ENCODE measurements at regions not wholly inside any gene's neighbourhood (a gene's known extent, or its start where the extent isn't known, plus 50 kb on each side); places are given as distances from the start of the nearest gene placed in this dataset.

DNA sequence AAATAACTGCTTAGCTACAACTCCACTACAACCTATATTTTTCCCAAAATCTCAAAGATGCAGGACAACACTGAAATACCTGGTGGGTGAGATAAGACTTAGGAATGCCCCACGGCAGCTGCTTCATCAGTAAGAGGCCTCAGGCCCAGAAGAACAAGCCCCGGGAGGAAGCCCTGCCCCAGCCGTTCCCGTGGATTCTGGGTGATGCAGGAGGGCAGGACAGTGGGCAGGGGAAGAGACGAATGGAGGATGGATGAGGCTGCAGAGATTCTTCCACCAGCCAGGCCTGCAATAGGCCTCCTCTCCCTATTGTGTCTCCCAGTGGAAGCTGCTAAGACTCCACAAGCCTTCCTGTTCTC, 197.9 kb upstream of the HDAC4 start:
- TF ChIP-seq, protein P1, sequence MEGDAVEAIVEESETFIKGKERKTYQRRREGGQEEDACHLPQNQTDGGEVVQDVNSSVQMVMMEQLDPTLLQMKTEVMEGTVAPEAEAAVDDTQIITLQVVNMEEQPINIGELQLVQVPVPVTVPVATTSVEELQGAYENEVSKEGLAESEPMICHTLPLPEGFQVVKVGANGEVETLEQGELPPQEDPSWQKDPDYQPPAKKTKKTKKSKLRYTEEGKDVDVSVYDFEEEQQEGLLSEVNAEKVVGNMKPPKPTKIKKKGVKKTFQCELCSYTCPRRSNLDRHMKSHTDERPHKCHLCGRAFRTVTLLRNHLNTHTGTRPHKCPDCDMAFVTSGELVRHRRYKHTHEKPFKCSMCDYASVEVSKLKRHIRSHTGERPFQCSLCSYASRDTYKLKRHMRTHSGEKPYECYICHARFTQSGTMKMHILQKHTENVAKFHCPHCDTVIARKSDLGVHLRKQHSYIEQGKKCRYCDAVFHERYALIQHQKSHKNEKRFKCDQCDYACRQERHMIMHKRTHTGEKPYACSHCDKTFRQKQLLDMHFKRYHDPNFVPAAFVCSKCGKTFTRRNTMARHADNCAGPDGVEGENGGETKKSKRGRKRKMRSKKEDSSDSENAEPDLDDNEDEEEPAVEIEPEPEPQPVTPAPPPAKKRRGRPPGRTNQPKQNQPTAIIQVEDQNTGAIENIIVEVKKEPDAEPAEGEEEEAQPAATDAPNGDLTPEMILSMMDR (IDR thresholded peaks at IDR 0.05): no peak
- Histone ChIP-seq H3K4me3 (replicated peaks in 1 of 3; ENCODE audit: low read depth in 2 of 3, low read length in 3 of 3) (no peak overlapping the region), H3K9me3 (replicated peaks in 1 of 2; ENCODE audit: control insufficient read depth in 1 of 2, insufficient read depth in 1 of 2, low read length in 2 of 2) (peaks cover 0 to under 1% of the 10 kb centered on the region in 2 donors), H3K4me1 (ENCODE audit: control insufficient read depth in 1 of 2, insufficient read depth in 2 of 2, low read length in 2 of 2) (peaks cover 28 to 32% of the 10 kb centered on the region in 2 donors), H3K36me3 (replicated peaks in 1 of 2; ENCODE audit: control insufficient read depth in 1 of 2, insufficient read depth in 2 of 2, low read length in 2 of 2) (no peaks in the 10 kb centered on the region), H3K27ac (ENCODE audit: low read depth in 1 of 2, low read length in 2 of 2) (no peak overlapping the region), H3K27me3 (ENCODE audit: control insufficient read depth in 2 of 2, insufficient read depth in 2 of 2, low read length in 2 of 2) (no peaks in the 10 kb centered on the region), H3K9ac (ENCODE audit: insufficient read depth, low read length, poor library complexity, severe bottlenecking) (no peak overlapping the region), H3K79me2 (ENCODE audit: insufficient read depth, low read length) (no peaks in the 10 kb centered on the region), H2AFZ (ENCODE audit: insufficient read depth, low read depth, low read length, poor library complexity, severe bottlenecking) (no peak overlapping the region), H3K4me2 (replicated peaks; ENCODE audit: extremely low read depth, low read length, poor library complexity, severe bottlenecking) (no peak overlapping the region), H4K20me1 (ENCODE audit: insufficient read depth, low read length) (no peaks in the 10 kb centered on the region)
- Mint-ChIP-seq H3K4me1 (peaks cover 37% of the 10 kb centered on the region), H3K36me3 (no peaks in the 10 kb centered on the region), H3K27me3 (ENCODE audit: low read depth in 3 of 3) (peaks cover 0 to 3% (median 0%) of the 10 kb centered on the region in 3 donors), H3K4me3 (no peak overlapping the region), H3K27ac (no peak overlapping the region), H3K9me3 (no peaks in the 10 kb centered on the region)
- no CpG with 5 or more reads among the region's 5 CpGs for WGBS (ENCODE audit: insufficient coverage)
- no peak for DNase-seq
- intact Hi-C loops (cut with micrococcal nuclease): no loop called here

- H3K4me3 ChIP-seq (replicated peaks in 1 of 3; ENCODE audit: low read depth in 2 of 3, low read length in 3 of 3): no peak overlapping the region
- no peaks in the 10 kb centered on the region for H3K36me3 Mint-ChIP-seq
- no peaks in the 10 kb centered on the region for H4K20me1 ChIP-seq (ENCODE audit: insufficient read depth, low read length)
- peaks cover 0 to 4% (median 2%) of the 10 kb centered on the region in 7 donors for H3K9me3 Mint-ChIP-seq
- H3K79me2 ChIP-seq (ENCODE audit: insufficient read depth, low read length): no peaks in the 10 kb centered on the region
- H3K27ac Mint-ChIP-seq: no peak overlapping the region
- no peak overlapping the region for H3K4me2 ChIP-seq (replicated peaks; ENCODE audit: extremely low read depth, low read length, poor library complexity, severe bottlenecking)
- peaks cover 0 to 3% (median 0%) of the 10 kb centered on the region in 3 donors for H3K27me3 Mint-ChIP-seq (ENCODE audit: low read depth in 3 of 3)
- H3K9ac ChIP-seq (ENCODE audit: insufficient read depth, low read length, poor library complexity, severe bottlenecking): no peak overlapping the region
- DNase-seq: no peak
- H3K4me3 Mint-ChIP-seq: no peak overlapping the region
- no peaks in the 10 kb centered on the region for H3K27me3 ChIP-seq (ENCODE audit: control insufficient read depth in 2 of 2, insufficient read depth in 2 of 2, low read length in 2 of 2)
- peaks cover 0 to 5% of the 10 kb centered on the region in 2 donors for H3K9me3 ChIP-seq (replicated peaks in 1 of 2; ENCODE audit: control insufficient read depth in 1 of 2, insufficient read depth in 1 of 2, low read length in 2 of 2)
- TF ChIP-seq, protein P1 (IDR thresholded peaks at IDR 0.05): no peak
- intact Hi-C loops (cut with micrococcal nuclease): no loop called here
- H3K27ac ChIP-seq (ENCODE audit: low read depth in 1 of 2, low read length in 2 of 2): no peak overlapping the region
- no peaks in the 10 kb centered on the region for H3K36me3 ChIP-seq (replicated peaks in 1 of 2; ENCODE audit: control insufficient read depth in 1 of 2, insufficient read depth in 2 of 2, low read length in 2 of 2)
- no peak overlapping the region for H2AFZ ChIP-seq (ENCODE audit: insufficient read depth, low read depth, low read length, poor library complexity, severe bottlenecking)
- peaks cover 32% of the 10 kb centered on the region for H3K4me1 Mint-ChIP-seq
- 87% methylated on average over 19 of the region's 23 CpGs for WGBS (ENCODE audit: insufficient coverage)
- peaks cover 23 to 26% of the 10 kb centered on the region in 2 donors for H3K4me1 ChIP-seq (ENCODE audit: control insufficient read depth in 1 of 2, insufficient read depth in 2 of 2, low read length in 2 of 2)
Measured at GRCh38 chr2:239598011-239598731, 197.4 kb upstream of the HDAC4 start.
